GM21360 (cell line): ENCODE measurements at regions not wholly inside any gene's neighbourhood (a gene's known extent, or its start where the extent isn't known, plus 50 kb on each side); places are given as distances from the start of the nearest gene placed in this dataset.
"Not testable (repeated sequence)": the region's sequence is repeated elsewhere in the genome, so short reads cannot be mapped to it uniquely, and the experiment has no call there.

ENCODE experiments used
- ATAC-seq: cut with Tn5 transposase; IDR thresholded peaks from one replicate; pipeline ENCODE4 v1.9.1; 2021; ENCODE audit warnings: mild to moderate bottlenecking, moderate library complexity; ENCODE audit not compliant: unreplicated experiment

GRCh38 chr16:13848795-13849194, 71.2 kb upstream of the ERCC4 start:
- ATAC-seq, result no peak

GRCh38 chr16:13850173-13850572, 69.8 kb upstream of the ERCC4 start:
- ATAC-seq, result not testable (repeated sequence)

- no peak for ATAC-seq
These were observed 67.1 kb upstream of the ERCC4 start for GRCh38 chr16:13852827-13853226.

- ATAC-seq, result no peak
These were observed 63.6 kb upstream of the ERCC4 start for GRCh38 chr16:13856398-13856797.

- ATAC-seq, result no peak
These were observed 63.0 kb upstream of the ERCC4 start for GRCh38 chr16:13856811-13857511.

GRCh38 chr16:13858873-13859580, 60.9 kb upstream of the ERCC4 start:
- no peak for ATAC-seq

- ATAC-seq, result no peak
These were observed 56.7 kb upstream of the ERCC4 start for GRCh38 chr16:13863075-13863765.

GRCh38 chr16:13864689-13865088, 55.3 kb upstream of the ERCC4 start:
- no peak for ATAC-seq

GRCh38 chr16:13866073-13866472, 53.9 kb upstream of the ERCC4 start:
- no peak for ATAC-seq
